DND-41 (cell line): ENCODE measurements at regions not wholly inside any gene's neighbourhood (a gene's known extent, or its start where the extent isn't known, plus 50 kb on each side); places are given as distances from the start of the nearest gene placed in this dataset.

Source experiments
- ATAC-seq: fragments of 200-7000 bp; cut with Tn5 transposase; 3 replicates; pipeline ENCODE4 v1.9.1; 2021; ENCODE audit warnings: low read depth; ENCODE audit not compliant: insufficient read depth
- DNase-seq: peaks from one replicate; pipeline ENCODE4 v3.0.0-alpha.2; 2020
- H2AFZ ChIP-seq: 2 replicates; pipeline ENCODE4 v1.6.0; 2012; ENCODE audit warnings: low read depth, low read length
- H3K27ac ChIP-seq: 2 replicates; pipeline ENCODE4 v1.5.1; 2012; ENCODE audit warnings: low read length, inconsistent platforms
- H3K27me3 ChIP-seq: fragments of 200-600 bp; sonication (generic); 2 replicates; pipeline ENCODE4 v1.6.0; 2012; ENCODE audit warnings: low read length, mild to moderate bottlenecking, inconsistent platforms; ENCODE audit not compliant: insufficient read depth, poor library complexity
- H3K36me3 ChIP-seq: 2 replicates; pipeline ENCODE4 v1.5.1; 2012; ENCODE audit warnings: low read length, inconsistent platforms; ENCODE audit not compliant: insufficient read depth
- H3K4me1 ChIP-seq: 2 replicates; pipeline ENCODE4 v1.5.1; 2012; ENCODE audit warnings: mild to moderate bottlenecking, low read length; ENCODE audit not compliant: insufficient read depth
- H3K4me2 ChIP-seq: 2 replicates; pipeline ENCODE4 v1.6.0; 2012; ENCODE audit warnings: mild to moderate bottlenecking, moderate library complexity, low read length, inconsistent platforms; ENCODE audit not compliant: insufficient read depth
- H3K4me3 ChIP-seq, 2 experiments: fragments of 200-600 bp in 1 of 2; shearing (Covaris generic) in 1 of 2; 2 replicates each; pipeline ENCODE4 v1.5.1; 2012 to 2016; ENCODE audit warnings: inconsistent platforms in 2 of 2, low read length in 2 of 2, mild to moderate bottlenecking in 2 of 2, low read depth in 1 of 2, moderate library complexity in 1 of 2
- H3K79me2 ChIP-seq: 2 replicates; pipeline ENCODE4 v1.6.0; 2012; ENCODE audit warnings: low read length, inconsistent platforms; ENCODE audit not compliant: insufficient read depth
- H3K9ac ChIP-seq: 2 replicates; pipeline ENCODE4 v1.6.0; 2012; ENCODE audit warnings: low read depth, mild to moderate bottlenecking, inconsistent platforms, low read length, moderate library complexity
- H3K9me3 ChIP-seq: 2 replicates; pipeline ENCODE4 v1.5.1; 2012; ENCODE audit warnings: low read length, moderate library complexity, mild to moderate bottlenecking, inconsistent platforms; ENCODE audit not compliant: insufficient read depth, severe bottlenecking
- H4K20me1 ChIP-seq: 2 replicates; pipeline ENCODE4 v1.6.0; 2012; ENCODE audit warnings: low read length; ENCODE audit not compliant: insufficient read depth
- CTCF ChIP-seq: IDR thresholded peaks from 2 replicates; pipeline ENCODE4 v1.5.1; 2012; ENCODE audit warnings: borderline replicate concordance, low read length, moderate library complexity, mild to moderate bottlenecking; ENCODE audit not compliant: poor library complexity, severe bottlenecking; ENCODE audit errors: extremely low read depth
- EZH2 ChIP-seq: IDR thresholded peaks from 3 replicates; pipeline ENCODE4 v1.6.1; 2012; ENCODE audit warnings: borderline replicate concordance, low read depth, mild to moderate bottlenecking, moderate library complexity, low read length, inconsistent platforms; ENCODE audit not compliant: severe bottlenecking

- no peak for DNase-seq
- Histone ChIP-seq H2AFZ (no peak overlapping the region), H4K20me1 (no peaks in the 10 kb centered on the region), H3K36me3 (no peaks in the 10 kb centered on the region), H3K9me3 (peaks cover 6% of the 10 kb centered on the region), H3K79me2 (no peaks in the 10 kb centered on the region), H3K4me1 (peaks cover 30% of the 10 kb centered on the region), H3K27ac (no peak overlapping the region), H3K4me3 (no peak overlapping the region), H3K4me2 (no peak overlapping the region), H3K9ac (no peak overlapping the region), H3K27me3 (no peaks in the 10 kb centered on the region)
- no peak for ATAC-seq
- TF ChIP-seq CTCF (no peak), EZH2 (no peak)
These were observed 198.2 kb upstream of the LMCD1 start for GRCh38 chr3:8303466-8303865.

- no peak overlapping the region for H3K4me2 ChIP-seq
- H4K20me1 ChIP-seq: no peaks in the 10 kb centered on the region
- ATAC-seq (no peak), DNase-seq (no peak)
- no peak overlapping the region for H3K27ac ChIP-seq
- H3K9ac ChIP-seq: no peak overlapping the region
- peaks cover 11% of the 10 kb centered on the region for H3K9me3 ChIP-seq
- no peak for TF ChIP-seq EZH2
- TF ChIP-seq CTCF: no peak
- peaks cover 30% of the 10 kb centered on the region for H3K4me1 ChIP-seq
- no peaks in the 10 kb centered on the region for H3K79me2 ChIP-seq
- H3K36me3 ChIP-seq: no peaks in the 10 kb centered on the region
- no peaks in the 10 kb centered on the region for H3K27me3 ChIP-seq
- H3K4me3 ChIP-seq: no peak overlapping the region
- H2AFZ ChIP-seq: no peak overlapping the region
These were observed 196.3 kb upstream of the LMCD1 start for GRCh38 chr3:8305371-8305770.

- no peaks in the 10 kb centered on the region for H4K20me1 ChIP-seq
- no peak overlapping the region for H2AFZ ChIP-seq
- DNase-seq (peak; percentile 13), ATAC-seq (0 out of 3 replicates have a peak, but pooled peaks have one; percentile 42)
- H3K27ac ChIP-seq: peak overlapping the region; percentile 54; the same call in 1 of the 2 replicates
- peaks cover 11% of the 10 kb centered on the region for H3K9me3 ChIP-seq
- H3K79me2 ChIP-seq: no peaks in the 10 kb centered on the region
- TF ChIP-seq EZH2 (no peak), CTCF (no peak)
- no peaks in the 10 kb centered on the region for H3K36me3 ChIP-seq
- no peak overlapping the region for H3K4me3 ChIP-seq
- no peaks in the 10 kb centered on the region for H3K27me3 ChIP-seq
- H3K4me1 ChIP-seq: peaks cover 21% of the 10 kb centered on the region
- no peak overlapping the region for H3K9ac ChIP-seq
- H3K4me2 ChIP-seq: no peak overlapping the region
These were observed 194.0 kb upstream of the LMCD1 start for GRCh38 chr3:8307545-8308110.

- Histone ChIP-seq H3K9me3 (peaks cover 11% of the 10 kb centered on the region), H3K9ac (no peak overlapping the region), H3K4me3 (no peak overlapping the region), H3K4me1 (peaks cover 21% of the 10 kb centered on the region), H3K4me2 (no peak overlapping the region), H3K27ac (no peak overlapping the region), H3K79me2 (no peaks in the 10 kb centered on the region), H2AFZ (no peak overlapping the region), H4K20me1 (no peaks in the 10 kb centered on the region), H3K36me3 (no peaks in the 10 kb centered on the region), H3K27me3 (no peaks in the 10 kb centered on the region)
- ATAC-seq: no peak
- no peak for DNase-seq
- TF ChIP-seq CTCF (no peak), EZH2 (no peak)
These were observed 190.3 kb upstream of the LMCD1 start for GRCh38 chr3:8311321-8311720.
